ENCODE measurements at regions not wholly inside any gene's neighbourhood (a gene's known extent, or its start where the extent isn't known, plus 50 kb on each side); places are given as distances from the start of the nearest gene placed in this dataset.

- TF ChIP-seq, protein P1, sequence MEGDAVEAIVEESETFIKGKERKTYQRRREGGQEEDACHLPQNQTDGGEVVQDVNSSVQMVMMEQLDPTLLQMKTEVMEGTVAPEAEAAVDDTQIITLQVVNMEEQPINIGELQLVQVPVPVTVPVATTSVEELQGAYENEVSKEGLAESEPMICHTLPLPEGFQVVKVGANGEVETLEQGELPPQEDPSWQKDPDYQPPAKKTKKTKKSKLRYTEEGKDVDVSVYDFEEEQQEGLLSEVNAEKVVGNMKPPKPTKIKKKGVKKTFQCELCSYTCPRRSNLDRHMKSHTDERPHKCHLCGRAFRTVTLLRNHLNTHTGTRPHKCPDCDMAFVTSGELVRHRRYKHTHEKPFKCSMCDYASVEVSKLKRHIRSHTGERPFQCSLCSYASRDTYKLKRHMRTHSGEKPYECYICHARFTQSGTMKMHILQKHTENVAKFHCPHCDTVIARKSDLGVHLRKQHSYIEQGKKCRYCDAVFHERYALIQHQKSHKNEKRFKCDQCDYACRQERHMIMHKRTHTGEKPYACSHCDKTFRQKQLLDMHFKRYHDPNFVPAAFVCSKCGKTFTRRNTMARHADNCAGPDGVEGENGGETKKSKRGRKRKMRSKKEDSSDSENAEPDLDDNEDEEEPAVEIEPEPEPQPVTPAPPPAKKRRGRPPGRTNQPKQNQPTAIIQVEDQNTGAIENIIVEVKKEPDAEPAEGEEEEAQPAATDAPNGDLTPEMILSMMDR (IDR thresholded peaks at IDR 0.05 in 8 of 11, conservative IDR thresholded peaks at IDR 0.05 in 3 of 11), result no peak
- TF ChIP-seq POLR2A (IDR thresholded peaks at IDR 0.05), result no peak
- no peak for TF ChIP-seq POLR2AphosphoS5 (IDR thresholded peaks at IDR 0.05)
These were observed 582.5 kb downstream of the USP25 start for GRCh38 chr21:16312321-16312720.

Measured in spleen (tissue), 7 donors.